Smooth muscle cell (in vitro differentiated cells): ENCODE measurements at regions not wholly inside any gene's neighbourhood (a gene's known extent, or its start where the extent isn't known, plus 50 kb on each side); places are given as distances from the start of the nearest gene placed in this dataset.

Source experiments
- DNase-seq: peaks from one replicate; lab custom pipeline; 2025; ENCODE audit not compliant: unreplicated experiment; lab: John Stamatoyannopoulos, UW
- H2AFZ ChIP-seq: fragments of 200-600 bp; sonication (generic); 2 replicates; pipeline ENCODE4 v1.6.0; 2016; ENCODE audit warnings: antibody characterized with exemption, low read depth, mild to moderate bottlenecking
- H3F3A ChIP-seq: fragments of 200-600 bp; sonication (generic); 2 replicates; pipeline ENCODE4 v1.6.0; 2017; ENCODE audit warnings: antibody characterized with exemption, low read depth
- H3K27ac ChIP-seq: fragments of 200-600 bp; sonication (generic); 2 replicates; pipeline ENCODE4 v1.5.1; 2016; ENCODE audit warnings: low read depth, mild to moderate bottlenecking
- H3K27me3 ChIP-seq: fragments of 200-600 bp; sonication (generic); 2 replicates; pipeline ENCODE4 v1.6.1; 2016; ENCODE audit warnings: low read depth, mild to moderate bottlenecking
- H3K36me3 ChIP-seq: fragments of 200-600 bp; sonication (generic); 2 replicates; pipeline ENCODE4 v1.5.1; 2016; ENCODE audit warnings: low read depth
- H3K4me1 ChIP-seq: fragments of 200-600 bp; sonication (generic); 2 replicates; pipeline ENCODE4 v1.5.1; 2016; ENCODE audit warnings: low read depth
- H3K4me2 ChIP-seq: fragments of 200-600 bp; sonication (generic); 2 replicates; pipeline ENCODE4 v1.6.0; 2016; ENCODE audit warnings: mild to moderate bottlenecking
- H3K4me3 ChIP-seq: fragments of 200-600 bp; sonication (generic); 2 replicates; pipeline ENCODE4 v1.5.1; 2016; ENCODE audit warnings: mild to moderate bottlenecking
- H3K79me2 ChIP-seq: fragments of 200-600 bp; sonication (generic); 2 replicates; pipeline ENCODE4 v1.6.0; 2016; ENCODE audit warnings: low read depth, mild to moderate bottlenecking
- H3K9ac ChIP-seq: fragments of 200-600 bp; sonication (generic); 2 replicates; pipeline ENCODE4 v1.6.0; 2016; ENCODE audit warnings: low read depth
- H3K9me3 ChIP-seq: fragments of 200-600 bp; sonication (generic); replicated peaks from 2 replicates; pipeline ENCODE4 v1.5.1; 2016; ENCODE audit warnings: low read depth
- H4K20me1 ChIP-seq: fragments of 200-600 bp; sonication (generic); 2 replicates; pipeline ENCODE4 v1.6.0; 2016; ENCODE audit warnings: low read depth
- WGBS: methylation state at CpG from one replicate; pipeline ENCODE4 v1.1.7; 2016; ENCODE audit warnings: low lambda C conversion rate; 5-methylcytosine and 5-hydroxymethylcytosine counted together
- TF ChIP-seq, protein P1 (sequence below): fragments of 200-600 bp; sonication (generic); IDR thresholded peaks from 2 replicates; pipeline ENCODE4 v1.5.1; 2017; ENCODE audit warnings: borderline replicate concordance, mild to moderate bottlenecking, antibody characterized with exemption; ENCODE audit not compliant: insufficient read depth, poor library complexity, severe bottlenecking

GRCh38 chr9:11757408-11757807 is 935.8 kb upstream of the TYRP1 start:
- Histone ChIP-seq H3F3A (no peaks in the 10 kb centered on the region), H3K9ac (no peak overlapping the region), H3K79me2 (no peaks in the 10 kb centered on the region), H3K4me3 (no peak overlapping the region), H3K4me1 (no peaks in the 10 kb centered on the region), H3K36me3 (no peaks in the 10 kb centered on the region), H3K27ac (no peak overlapping the region), H3K4me2 (no peak overlapping the region), H3K27me3 (no peaks in the 10 kb centered on the region), H3K9me3 (no peaks in the 10 kb centered on the region), H2AFZ (no peak overlapping the region), H4K20me1 (no peaks in the 10 kb centered on the region)
- 98% methylated on average over 3 of the region's 3 CpGs for WGBS
- TF ChIP-seq, protein P1, sequence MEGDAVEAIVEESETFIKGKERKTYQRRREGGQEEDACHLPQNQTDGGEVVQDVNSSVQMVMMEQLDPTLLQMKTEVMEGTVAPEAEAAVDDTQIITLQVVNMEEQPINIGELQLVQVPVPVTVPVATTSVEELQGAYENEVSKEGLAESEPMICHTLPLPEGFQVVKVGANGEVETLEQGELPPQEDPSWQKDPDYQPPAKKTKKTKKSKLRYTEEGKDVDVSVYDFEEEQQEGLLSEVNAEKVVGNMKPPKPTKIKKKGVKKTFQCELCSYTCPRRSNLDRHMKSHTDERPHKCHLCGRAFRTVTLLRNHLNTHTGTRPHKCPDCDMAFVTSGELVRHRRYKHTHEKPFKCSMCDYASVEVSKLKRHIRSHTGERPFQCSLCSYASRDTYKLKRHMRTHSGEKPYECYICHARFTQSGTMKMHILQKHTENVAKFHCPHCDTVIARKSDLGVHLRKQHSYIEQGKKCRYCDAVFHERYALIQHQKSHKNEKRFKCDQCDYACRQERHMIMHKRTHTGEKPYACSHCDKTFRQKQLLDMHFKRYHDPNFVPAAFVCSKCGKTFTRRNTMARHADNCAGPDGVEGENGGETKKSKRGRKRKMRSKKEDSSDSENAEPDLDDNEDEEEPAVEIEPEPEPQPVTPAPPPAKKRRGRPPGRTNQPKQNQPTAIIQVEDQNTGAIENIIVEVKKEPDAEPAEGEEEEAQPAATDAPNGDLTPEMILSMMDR = no peak
- no peak for DNase-seq

DNA sequence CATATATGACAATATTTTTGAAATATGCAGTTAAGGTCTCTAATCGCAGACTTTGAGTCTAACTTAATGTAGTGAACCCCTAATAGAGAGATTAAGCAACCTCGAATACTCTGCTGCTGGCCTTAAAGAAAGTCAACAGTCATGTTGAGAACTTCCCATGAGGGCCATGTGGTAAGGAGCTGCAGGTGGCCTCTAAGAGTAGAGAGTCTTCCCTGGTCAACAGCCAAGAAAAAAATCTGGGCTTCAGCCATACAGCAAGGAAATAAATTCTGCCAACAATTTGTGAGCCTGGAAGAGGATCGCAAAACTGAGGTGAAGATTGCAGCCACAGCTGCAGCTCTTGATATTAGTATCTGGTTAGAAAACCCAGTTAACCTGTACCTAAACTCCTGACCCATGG is 935.2 kb upstream of the TYRP1 start:
- Histone ChIP-seq H4K20me1 (no peaks in the 10 kb centered on the region), H3K27me3 (no peaks in the 10 kb centered on the region), H3K4me3 (no peak overlapping the region), H3K79me2 (no peaks in the 10 kb centered on the region), H3F3A (no peaks in the 10 kb centered on the region), H2AFZ (no peak overlapping the region), H3K4me1 (no peaks in the 10 kb centered on the region), H3K27ac (no peak overlapping the region), H3K9ac (no peak overlapping the region), H3K36me3 (no peaks in the 10 kb centered on the region), H3K4me2 (no peak overlapping the region), H3K9me3 (no peaks in the 10 kb centered on the region)
- no peak for DNase-seq
- TF ChIP-seq, protein P1 = no peak
- 89% methylated on average over 3 of the region's 3 CpGs for WGBS

GRCh38 chr9:11779971-11780370 is 913.2 kb upstream of the TYRP1 start:
- WGBS = 91% methylated on average over 4 of the region's 4 CpGs
- Histone ChIP-seq H3K4me2 (no peak overlapping the region), H3K9me3 (no peaks in the 10 kb centered on the region), H3K79me2 (no peaks in the 10 kb centered on the region), H3K4me3 (no peak overlapping the region), H3F3A (no peaks in the 10 kb centered on the region), H3K36me3 (no peaks in the 10 kb centered on the region), H3K9ac (no peak overlapping the region), H3K27ac (no peak overlapping the region), H4K20me1 (no peaks in the 10 kb centered on the region), H3K4me1 (no peaks in the 10 kb centered on the region), H3K27me3 (no peaks in the 10 kb centered on the region), H2AFZ (no peak overlapping the region)
- DNase-seq = no peak
- TF ChIP-seq, protein P1 = no peak

GRCh38 chr9:11792870-11793269 is 900.3 kb upstream of the TYRP1 start:
- Histone ChIP-seq H3F3A (no peaks in the 10 kb centered on the region), H3K4me2 (no peak overlapping the region), H3K27me3 (no peaks in the 10 kb centered on the region), H3K9ac (no peak overlapping the region), H3K9me3 (no peaks in the 10 kb centered on the region), H3K4me3 (no peak overlapping the region), H3K79me2 (no peaks in the 10 kb centered on the region), H3K27ac (no peak overlapping the region), H3K36me3 (no peaks in the 10 kb centered on the region), H4K20me1 (no peaks in the 10 kb centered on the region), H3K4me1 (no peaks in the 10 kb centered on the region), H2AFZ (no peak overlapping the region)
- TF ChIP-seq, protein P1 = no peak
- no peak for DNase-seq
- WGBS = 93% methylated on average over 1 of the region's 1 CpG
